GM19239 (cell line): ENCODE measurements at regions not wholly inside any gene's neighbourhood (a gene's known extent, or its start where the extent isn't known, plus 50 kb on each side); places are given as distances from the start of the nearest gene placed in this dataset.
"Not testable (repeated sequence)": the region's sequence is repeated elsewhere in the genome, so short reads cannot be mapped to it uniquely, and the experiment has no call there.

ENCODE experiments used
- DNase-seq: peaks from one replicate; pipeline ENCODE4 v3.0.0; 2011; ENCODE audit warnings: low spot score; ENCODE audit not compliant: insufficient read length
- FAIRE-seq: peaks from 2 replicates; lab custom pipeline; 2011; peaks lifted over from hg19 to GRCh38; lab: Jason Lieb, UNC

GRCh38 chr17:12195418-12195817 is 174.7 kb downstream of the MAP2K4 start:
- DNase-seq (no peak), FAIRE-seq (no peak)

GRCh38 chr17:12201294-12201880 is 180.7 kb downstream of the MAP2K4 start:
- FAIRE-seq (no peak), DNase-seq (no peak)

- DNase-seq (no peak), FAIRE-seq (no peak)
Measured at GRCh38 chr17:12209632-12210191, 189.0 kb downstream of the MAP2K4 start.

- not testable (repeated sequence) for DNase-seq, FAIRE-seq
Measured at GRCh38 chr17:12220714-12221439, 200.2 kb downstream of the MAP2K4 start.

GRCh38 chr17:12222392-12222791 is 201.7 kb downstream of the MAP2K4 start:
- no peak for FAIRE-seq
- no peak for DNase-seq

GRCh38 chr17:12227547-12227946 is 206.9 kb downstream of the MAP2K4 start:
- FAIRE-seq: no peak
- no peak for DNase-seq

- FAIRE-seq (no peak), DNase-seq (no peak)
Measured at GRCh38 chr17:12229335-12229734, 208.7 kb downstream of the MAP2K4 start.

- no peak for DNase-seq
- no peak for FAIRE-seq
Measured at GRCh38 chr17:12230481-12231354, 210.0 kb downstream of the MAP2K4 start.

GRCh38 chr17:12231355-12231682 is 210.6 kb downstream of the MAP2K4 start:
- FAIRE-seq: no peak

GRCh38 chr17:12239021-12239420 is 218.3 kb downstream of the MAP2K4 start:
- FAIRE-seq, DNase-seq: not testable (repeated sequence)

More at GRCh38 chr17:12231355-12231682, 210.6 kb downstream of the MAP2K4 start:
- DNase-seq: no peak

GRCh38 chr17:12242345-12242954 is 221.8 kb downstream of the MAP2K4 start:
- DNase-seq (no peak), FAIRE-seq (no peak)

GRCh38 chr17:12247761-12248160 is 227.1 kb downstream of the MAP2K4 start:
- no peak for FAIRE-seq

GRCh38 chr17:12250973-12251372 is 230.3 kb downstream of the MAP2K4 start:
- DNase-seq (no peak), FAIRE-seq (no peak)

More at GRCh38 chr17:12247761-12248160, 227.1 kb downstream of the MAP2K4 start:
- no peak for DNase-seq

GRCh38 chr17:12252462-12252861 is 231.8 kb downstream of the MAP2K4 start:
- DNase-seq (no peak), FAIRE-seq (no peak)

- FAIRE-seq (no peak), DNase-seq (no peak)
Measured at GRCh38 chr17:12254460-12254859, 233.8 kb downstream of the MAP2K4 start.

- FAIRE-seq: no peak
- DNase-seq: peak; percentile 26
Measured at GRCh38 chr17:12256380-12256995, 235.8 kb downstream of the MAP2K4 start.

- no peak for DNase-seq
- FAIRE-seq: no peak
Measured at GRCh38 chr17:12257176-12257575, 236.5 kb downstream of the MAP2K4 start.

- no peak for DNase-seq
- FAIRE-seq: no peak
Measured at GRCh38 chr17:12261354-12261753, 240.7 kb downstream of the MAP2K4 start.

- no peak for FAIRE-seq
Measured at GRCh38 chr17:12269751-12270150, 249.1 kb downstream of the MAP2K4 start.

GRCh38 chr17:12277827-12278226 is 257.1 kb downstream of the MAP2K4 start:
- DNase-seq (no peak), FAIRE-seq (no peak)

More at GRCh38 chr17:12269751-12270150, 249.1 kb downstream of the MAP2K4 start:
- DNase-seq: no peak
